Loucy (cell line): ENCODE measurements at regions not wholly inside any gene's neighbourhood (a gene's known extent, or its start where the extent isn't known, plus 50 kb on each side); places are given as distances from the start of the nearest gene placed in this dataset.

Experiments used
- EZH2phosphoT487 ChIP-seq: fragments of 200-600 bp; IDR thresholded peaks from 2 replicates; pipeline ENCODE4 v1.6.1; 2018; ENCODE audit warnings: antibody characterized with exemption, mild to moderate bottlenecking, moderate library complexity, borderline replicate concordance
- TF ChIP-seq, protein P1 (sequence below): fragments of 200-600 bp; sonication (generic); conservative IDR thresholded peaks from 2 replicates; pipeline ENCODE4 v1.5.1; 2014; ENCODE audit warnings: mild to moderate bottlenecking, antibody characterized with exemption, low read length

GRCh38 chr16:86095906-86096485 is 197.0 kb downstream of the IRF8 start:
- TF ChIP-seq, protein P1, sequence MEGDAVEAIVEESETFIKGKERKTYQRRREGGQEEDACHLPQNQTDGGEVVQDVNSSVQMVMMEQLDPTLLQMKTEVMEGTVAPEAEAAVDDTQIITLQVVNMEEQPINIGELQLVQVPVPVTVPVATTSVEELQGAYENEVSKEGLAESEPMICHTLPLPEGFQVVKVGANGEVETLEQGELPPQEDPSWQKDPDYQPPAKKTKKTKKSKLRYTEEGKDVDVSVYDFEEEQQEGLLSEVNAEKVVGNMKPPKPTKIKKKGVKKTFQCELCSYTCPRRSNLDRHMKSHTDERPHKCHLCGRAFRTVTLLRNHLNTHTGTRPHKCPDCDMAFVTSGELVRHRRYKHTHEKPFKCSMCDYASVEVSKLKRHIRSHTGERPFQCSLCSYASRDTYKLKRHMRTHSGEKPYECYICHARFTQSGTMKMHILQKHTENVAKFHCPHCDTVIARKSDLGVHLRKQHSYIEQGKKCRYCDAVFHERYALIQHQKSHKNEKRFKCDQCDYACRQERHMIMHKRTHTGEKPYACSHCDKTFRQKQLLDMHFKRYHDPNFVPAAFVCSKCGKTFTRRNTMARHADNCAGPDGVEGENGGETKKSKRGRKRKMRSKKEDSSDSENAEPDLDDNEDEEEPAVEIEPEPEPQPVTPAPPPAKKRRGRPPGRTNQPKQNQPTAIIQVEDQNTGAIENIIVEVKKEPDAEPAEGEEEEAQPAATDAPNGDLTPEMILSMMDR, result no peak
- TF ChIP-seq EZH2phosphoT487, result no peak
